ENCODE measurements at regions not wholly inside any gene's neighbourhood (a gene's known extent, or its start where the extent isn't known, plus 50 kb on each side); places are given as distances from the start of the nearest gene placed in this dataset.

GRCh38 chr1:56218023-56218422 is 361.3 kb downstream of the PLPP3 start (continued):
- no peak for TF ChIP-seq ELK1 (IDR thresholded peaks at IDR 0.05; ENCODE audit: low read depth, low read length)
- no peak for TF ChIP-seq HOXB5 (CRISPR knock-in tag; IDR thresholded peaks at IDR 0.05)
- TF ChIP-seq PHF8 (IDR thresholded peaks at IDR 0.05; ENCODE audit: borderline replicate concordance, low read depth): no peak

GRCh38 chr1:56216218-56216617 is 363.1 kb downstream of the PLPP3 start:
- CTCF ChIA-PET: no interaction called here
- no peak for DNase-seq (ENCODE audit: low read depth in 1 of 2, low spot score in 1 of 2)
- no peaks in the 10 kb centered on the region for H3K4me1 ChIP-seq
- TF ChIP-seq JUNB (IDR thresholded peaks at IDR 0.05) (no peak), HDAC2 (IDR thresholded peaks at IDR 0.05) (no peak), NPAS2 (CRISPR knock-in tag; IDR thresholded peaks at IDR 0.05; ENCODE audit: borderline replicate concordance) (no peak)
- 68% methylated on average over 4 of the region's 4 CpGs for WGBS (ENCODE audit: missing lambda C conversion rate)
- H3K4me2 ChIP-seq: no peak overlapping the region
- no peak for FAIRE-seq
- no peaks in the 10 kb centered on the region for H3K9me3 ChIP-seq
- POLR2A ChIA-PET: no interaction called here
- no peak overlapping the region for H3K27ac ChIP-seq
- no peak overlapping the region for H3K4me3 ChIP-seq
- ATAC-seq: no peak

GRCh38 chr1:56215771-56216170 is 363.6 kb downstream of the PLPP3 start:
- POLR2A ChIA-PET: no interaction called here
- 72% methylated on average over 4 of the region's 4 CpGs for WGBS (ENCODE audit: missing lambda C conversion rate)
- DNase-seq (ENCODE audit: low read depth in 1 of 2, low spot score in 1 of 2): no peak
- Histone ChIP-seq H3K4me2 (no peak overlapping the region), H3K4me1 (no peaks in the 10 kb centered on the region), H3K4me3 (no peak overlapping the region), H3K9me3 (no peaks in the 10 kb centered on the region), H3K27ac (no peak overlapping the region)
- CTCF ChIA-PET: no interaction called here
- TF ChIP-seq EP300 (IDR thresholded peaks at IDR 0.05): no peak
- TF ChIP-seq POLR2AphosphoS2 (conservative IDR thresholded peaks at IDR 0.05; ENCODE audit: low read length): no peak
- TF ChIP-seq CHD4 (IDR thresholded peaks at IDR 0.05; ENCODE audit: borderline replicate concordance): no peak
- TF ChIP-seq MYC (IDR thresholded peaks at IDR 0.05; ENCODE audit: borderline replicate concordance, low read length): no peak
- no peak for TF ChIP-seq ZNF302 (CRISPR knock-in tag; IDR thresholded peaks at IDR 0.05)
- TF ChIP-seq CEBPB (IDR thresholded peaks at IDR 0.05): no peak
- TF ChIP-seq HDAC2 (IDR thresholded peaks at IDR 0.05): no peak
- TF ChIP-seq ELK1 (IDR thresholded peaks at IDR 0.05; ENCODE audit: low read depth, low read length): no peak
- TF ChIP-seq EHMT2 (IDR thresholded peaks at IDR 0.05; ENCODE audit: low read depth): no peak
- no peak for TF ChIP-seq MAZ (IDR thresholded peaks at IDR 0.05; ENCODE audit: borderline replicate concordance, low read depth, low read length)
- no peak for TF ChIP-seq MAX (IDR thresholded peaks at IDR 0.05)
- no peak for TF ChIP-seq E2F6 (IDR thresholded peaks at IDR 0.05; ENCODE audit: borderline replicate concordance, low read depth)
- TF ChIP-seq HEYL (CRISPR knock-in tag; IDR thresholded peaks at IDR 0.05): no peak
- TF ChIP-seq MAFK (IDR thresholded peaks at IDR 0.05; ENCODE audit: partially characterized antibody): no peak
- no peak for TF ChIP-seq CTCF (IDR thresholded peaks at IDR 0.05)
- no peak for TF ChIP-seq HOXA7 (CRISPR knock-in tag; IDR thresholded peaks at IDR 0.05)
- TF ChIP-seq CBX8 (IDR thresholded peaks at IDR 0.05): no peak
- TF ChIP-seq RFX5 (IDR thresholded peaks at IDR 0.05): no peak
- no peak for TF ChIP-seq ZC3H11A (IDR thresholded peaks at IDR 0.05)
- TF ChIP-seq RAD21 (conservative IDR thresholded peaks at IDR 0.05 in 1 of 2, IDR thresholded peaks at IDR 0.05 in 1 of 2): no peak
- FAIRE-seq: no peak
- ATAC-seq: no peak
